SJCRH30 (cell line): ENCODE measurements at regions not wholly inside any gene's neighbourhood (a gene's known extent, or its start where the extent isn't known, plus 50 kb on each side); places are given as distances from the start of the nearest gene placed in this dataset.

Experiments
- DNase-seq, 2 experiments: peaks; one replicate each; pipeline ENCODE4 v3.0.0-alpha.2; 2015 to 2020
- H3K27ac ChIP-seq: fragments of 250-450 bp; sonication (Bioruptor Pico); 2 replicates; pipeline ENCODE4 v1.5.1; 2020; ENCODE audit warnings: mild to moderate bottlenecking, moderate library complexity
- H3K27me3 ChIP-seq: fragments of 250-450 bp; sonication (Bioruptor Pico); 2 replicates; pipeline ENCODE4 v1.5.1; 2020; ENCODE audit warnings: mild to moderate bottlenecking, moderate library complexity
- H3K36me3 ChIP-seq: fragments of 250-450 bp; sonication (Bioruptor Pico); 2 replicates; pipeline ENCODE4 v1.5.1; 2020; ENCODE audit warnings: mild to moderate bottlenecking, moderate library complexity
- H3K4me1 ChIP-seq: fragments of 250-450 bp; sonication (Bioruptor Pico); 2 replicates; pipeline ENCODE4 v1.5.1; 2020; ENCODE audit warnings: mild to moderate bottlenecking, moderate library complexity
- H3K4me3 ChIP-seq: fragments of 250-450 bp; sonication (Bioruptor Pico); 2 replicates; pipeline ENCODE4 v1.5.1; 2020; ENCODE audit warnings: mild to moderate bottlenecking, moderate library complexity
- H3K9me3 ChIP-seq: fragments of 250-450 bp; sonication (Bioruptor Pico); replicated peaks from 2 replicates; pipeline ENCODE4 v1.5.1; 2020; ENCODE audit warnings: mild to moderate bottlenecking, moderate library complexity

GRCh38 chr6:87946669-87947068 lies 101.0 kb upstream of the SPACA1 start:
- no peak overlapping the region for H3K4me3 ChIP-seq
- DNase-seq: no peak
- peaks cover 11% of the 10 kb centered on the region; the same call in 1 of the 2 replicates for H3K4me1 ChIP-seq
- H3K9me3 ChIP-seq: no peaks in the 10 kb centered on the region
- H3K36me3 ChIP-seq: no peaks in the 10 kb centered on the region
- no peaks in the 10 kb centered on the region for H3K27me3 ChIP-seq
- H3K27ac ChIP-seq: no peak overlapping the region

GRCh38 chr6:87945966-87946365 lies 101.7 kb upstream of the SPACA1 start:
- no peak for DNase-seq
- Histone ChIP-seq H3K36me3 (no peaks in the 10 kb centered on the region), H3K27me3 (no peaks in the 10 kb centered on the region), H3K4me3 (no peak overlapping the region), H3K4me1 (peaks cover 13% of the 10 kb centered on the region; the same call in 1 of the 2 replicates), H3K9me3 (no peaks in the 10 kb centered on the region), H3K27ac (no peak overlapping the region)

GRCh38 chr6:87945181-87945580 lies 102.5 kb upstream of the SPACA1 start:
- Histone ChIP-seq H3K27ac (peak overlapping the region; percentile 17; the same call in 1 of the 2 replicates), H3K4me1 (peaks cover 13% of the 10 kb centered on the region; the same call in 1 of the 2 replicates), H3K36me3 (no peaks in the 10 kb centered on the region), H3K9me3 (no peaks in the 10 kb centered on the region), H3K27me3 (no peaks in the 10 kb centered on the region), H3K4me3 (no peak overlapping the region)
- DNase-seq: no peak

- Histone ChIP-seq H3K4me1 (peaks cover 13% of the 10 kb centered on the region; the same call in 1 of the 2 replicates), H3K27ac (peak overlapping the region; percentile 17), H3K36me3 (no peaks in the 10 kb centered on the region), H3K9me3 (no peaks in the 10 kb centered on the region), H3K27me3 (no peaks in the 10 kb centered on the region), H3K4me3 (no peak overlapping the region)
- peak; percentile 74 for DNase-seq
Observed at GRCh38 chr6:87944541-87944954, 103.1 kb upstream of the SPACA1 start.

GRCh38 chr6:87943191-87943590 lies 104.5 kb upstream of the SPACA1 start:
- no peaks in the 10 kb centered on the region for H3K9me3 ChIP-seq
- no peaks in the 10 kb centered on the region for H3K36me3 ChIP-seq
- H3K27me3 ChIP-seq: no peaks in the 10 kb centered on the region
- DNase-seq: no peak
- peaks cover 13% of the 10 kb centered on the region; the same call in 1 of the 2 replicates for H3K4me1 ChIP-seq
- H3K4me3 ChIP-seq: no peak overlapping the region
- no peak overlapping the region for H3K27ac ChIP-seq

GRCh38 chr6:87941556-87942358 lies 105.9 kb upstream of the SPACA1 start:
- no peak overlapping the region for H3K27ac ChIP-seq
- no peaks in the 10 kb centered on the region for H3K27me3 ChIP-seq
- peak in 1 of 2 experiments; percentile 25 for DNase-seq
- no peaks in the 10 kb centered on the region for H3K36me3 ChIP-seq
- no peak overlapping the region for H3K4me3 ChIP-seq
- H3K4me1 ChIP-seq: peaks cover 13% of the 10 kb centered on the region; the same call in 1 of the 2 replicates
- H3K9me3 ChIP-seq: no peaks in the 10 kb centered on the region

GRCh38 chr6:87939776-87940175 lies 107.9 kb upstream of the SPACA1 start:
- H3K4me3 ChIP-seq: no peak overlapping the region
- H3K27ac ChIP-seq: no peak overlapping the region
- peaks cover 10% of the 10 kb centered on the region; the same call in 1 of the 2 replicates for H3K4me1 ChIP-seq
- H3K9me3 ChIP-seq: no peaks in the 10 kb centered on the region
- no peaks in the 10 kb centered on the region for H3K27me3 ChIP-seq
- H3K36me3 ChIP-seq: no peaks in the 10 kb centered on the region
- no peak for DNase-seq

GRCh38 chr6:87938287-87938686 lies 109.4 kb upstream of the SPACA1 start:
- no peak for DNase-seq
- Histone ChIP-seq H3K4me3 (no peak overlapping the region), H3K27ac (no peak overlapping the region), H3K4me1 (peaks cover 4% of the 10 kb centered on the region; the same call in 1 of the 2 replicates), H3K9me3 (no peaks in the 10 kb centered on the region), H3K36me3 (no peaks in the 10 kb centered on the region), H3K27me3 (no peaks in the 10 kb centered on the region)

GRCh38 chr6:87936065-87936464 lies 111.6 kb upstream of the SPACA1 start:
- no peak overlapping the region for H3K27ac ChIP-seq
- no peaks in the 10 kb centered on the region for H3K27me3 ChIP-seq
- no peaks in the 10 kb centered on the region for H3K4me1 ChIP-seq
- H3K9me3 ChIP-seq: no peaks in the 10 kb centered on the region
- no peak overlapping the region for H3K4me3 ChIP-seq
- no peak for DNase-seq
- no peaks in the 10 kb centered on the region for H3K36me3 ChIP-seq

GRCh38 chr6:87935196-87935595 lies 112.4 kb upstream of the SPACA1 start:
- Histone ChIP-seq H3K4me1 (no peaks in the 10 kb centered on the region), H3K9me3 (no peaks in the 10 kb centered on the region), H3K36me3 (no peaks in the 10 kb centered on the region), H3K4me3 (no peak overlapping the region), H3K27me3 (no peaks in the 10 kb centered on the region), H3K27ac (no peak overlapping the region)
- no peak for DNase-seq

GRCh38 chr6:87932361-87932760 lies 115.3 kb upstream of the SPACA1 start:
- Histone ChIP-seq H3K27ac (no peak overlapping the region), H3K27me3 (no peaks in the 10 kb centered on the region), H3K4me3 (no peak overlapping the region), H3K4me1 (0 out of 2 replicates have a peak, but pooled peaks cover 2% of the 10 kb centered on the region), H3K36me3 (no peaks in the 10 kb centered on the region), H3K9me3 (no peaks in the 10 kb centered on the region)
- DNase-seq: peak in 1 of 2 experiments; percentile 26

- no peaks in the 10 kb centered on the region for H3K27me3 ChIP-seq
Observed at GRCh38 chr6:87929843-87930288, 117.8 kb upstream of the SPACA1 start.

GRCh38 chr6:87926687-87927086 lies 121.0 kb upstream of the SPACA1 start:
- no peak overlapping the region for H3K27ac ChIP-seq
- no peaks in the 10 kb centered on the region for H3K36me3 ChIP-seq
- H3K27me3 ChIP-seq: no peaks in the 10 kb centered on the region

More at GRCh38 chr6:87929843-87930288, 117.8 kb upstream of the SPACA1 start:
- H3K9me3 ChIP-seq: no peaks in the 10 kb centered on the region
- H3K36me3 ChIP-seq: no peaks in the 10 kb centered on the region
- 0 out of 2 replicates have a peak, but pooled peaks cover 2% of the 10 kb centered on the region for H3K4me1 ChIP-seq
- peak overlapping the region; percentile 5; the same call in 1 of the 2 replicates for H3K27ac ChIP-seq
- peak; percentile 88 to 96 for DNase-seq
- no peak overlapping the region for H3K4me3 ChIP-seq

GRCh38 chr6:87926072-87926471 lies 121.6 kb upstream of the SPACA1 start:
- no peaks in the 10 kb centered on the region for H3K27me3 ChIP-seq
- peaks cover 24% of the 10 kb centered on the region for H3K4me1 ChIP-seq
- H3K9me3 ChIP-seq: no peaks in the 10 kb centered on the region
- H3K27ac ChIP-seq: no peak overlapping the region
- no peaks in the 10 kb centered on the region for H3K36me3 ChIP-seq
- no peak for DNase-seq
- no peak overlapping the region for H3K4me3 ChIP-seq

More at GRCh38 chr6:87926687-87927086, 121.0 kb upstream of the SPACA1 start:
- DNase-seq: no peak
- Histone ChIP-seq H3K9me3 (no peaks in the 10 kb centered on the region), H3K4me1 (peaks cover 24% of the 10 kb centered on the region), H3K4me3 (no peak overlapping the region)

GRCh38 chr6:87925373-87926060 lies 122.1 kb upstream of the SPACA1 start:
- no peaks in the 10 kb centered on the region for H3K9me3 ChIP-seq
- H3K27ac ChIP-seq: no peak overlapping the region
- DNase-seq: no peak
- no peak overlapping the region for H3K4me3 ChIP-seq
- no peaks in the 10 kb centered on the region for H3K36me3 ChIP-seq
- no peaks in the 10 kb centered on the region for H3K27me3 ChIP-seq
- H3K4me1 ChIP-seq: peaks cover 24% of the 10 kb centered on the region
